PFSK-1 (cell line): ENCODE measurements at regions not wholly inside any gene's neighbourhood (a gene's known extent, or its start where the extent isn't known, plus 50 kb on each side); places are given as distances from the start of the nearest gene placed in this dataset.

ENCODE experiments used
- FOXP2 ChIP-seq: optimal IDR thresholded peaks from 2 replicates; pipeline ENCODE3; 2011; ENCODE audit warnings: borderline replicate concordance, control low read depth, inconsistent platforms; ENCODE audit not compliant: insufficient read depth; ENCODE audit errors: extremely low read length, extremely low read depth
- POLR2AphosphoS5 ChIP-seq: IDR thresholded peaks from 2 replicates; pipeline ENCODE4 v1.6.1; 2012; ENCODE audit warnings: low read depth, mild to moderate bottlenecking, control low read depth, low read length, moderate library complexity
- SIN3A ChIP-seq: IDR thresholded peaks from 2 replicates; pipeline ENCODE4 v1.6.1; 2012; ENCODE audit warnings: mild to moderate bottlenecking, low read length, moderate library complexity, borderline replicate concordance; ENCODE audit not compliant: insufficient read depth
- TAF1 ChIP-seq: IDR thresholded peaks from 2 replicates; pipeline ENCODE4 v1.6.1; 2012; ENCODE audit warnings: low read length, control low read depth, borderline replicate concordance; ENCODE audit not compliant: insufficient read depth
- TF ChIP-seq, protein P1 (sequence below), 2 experiments: IDR thresholded peaks; 2 replicates each; pipeline versions ENCODE4 v1.6.1 to v1.8.0; 2011 to 2012; ENCODE audit warnings: low read depth in 2 of 2, low read length in 2 of 2, control low read depth in 1 of 2, inconsistent platforms in 1 of 2, mild to moderate bottlenecking in 1 of 2, moderate library complexity in 1 of 2; ENCODE audit not compliant: insufficient read depth in 1 of 2

DNA sequence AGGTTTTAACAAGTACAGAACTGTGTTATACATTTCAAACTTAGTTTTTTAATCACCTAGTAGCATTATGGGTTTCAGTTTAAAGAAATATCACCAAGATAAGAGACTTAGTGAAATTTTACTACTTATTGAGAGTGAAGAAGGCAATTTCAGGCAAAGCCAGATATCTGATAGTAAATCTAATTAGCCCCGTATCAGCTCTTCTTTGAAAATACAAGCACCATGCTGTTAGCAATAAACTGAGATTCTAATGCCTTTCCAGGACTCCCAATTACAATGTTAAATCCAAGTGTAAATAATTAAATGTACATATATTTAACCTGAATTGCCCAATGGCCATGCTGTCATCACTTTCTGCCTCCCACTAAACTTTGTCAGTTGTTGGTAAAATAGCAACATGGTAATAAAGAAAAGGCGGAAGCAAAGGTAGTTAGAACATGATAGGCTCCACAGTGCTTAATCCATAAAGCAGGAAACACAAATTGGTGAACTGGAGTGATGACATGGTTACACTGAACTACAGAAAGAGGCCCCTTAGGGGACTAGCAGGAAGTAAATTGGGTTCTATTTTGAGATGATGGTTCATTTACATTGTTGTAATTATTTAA lies 646.1 kb downstream of the C12orf50 start:
- TF ChIP-seq, protein P1, sequence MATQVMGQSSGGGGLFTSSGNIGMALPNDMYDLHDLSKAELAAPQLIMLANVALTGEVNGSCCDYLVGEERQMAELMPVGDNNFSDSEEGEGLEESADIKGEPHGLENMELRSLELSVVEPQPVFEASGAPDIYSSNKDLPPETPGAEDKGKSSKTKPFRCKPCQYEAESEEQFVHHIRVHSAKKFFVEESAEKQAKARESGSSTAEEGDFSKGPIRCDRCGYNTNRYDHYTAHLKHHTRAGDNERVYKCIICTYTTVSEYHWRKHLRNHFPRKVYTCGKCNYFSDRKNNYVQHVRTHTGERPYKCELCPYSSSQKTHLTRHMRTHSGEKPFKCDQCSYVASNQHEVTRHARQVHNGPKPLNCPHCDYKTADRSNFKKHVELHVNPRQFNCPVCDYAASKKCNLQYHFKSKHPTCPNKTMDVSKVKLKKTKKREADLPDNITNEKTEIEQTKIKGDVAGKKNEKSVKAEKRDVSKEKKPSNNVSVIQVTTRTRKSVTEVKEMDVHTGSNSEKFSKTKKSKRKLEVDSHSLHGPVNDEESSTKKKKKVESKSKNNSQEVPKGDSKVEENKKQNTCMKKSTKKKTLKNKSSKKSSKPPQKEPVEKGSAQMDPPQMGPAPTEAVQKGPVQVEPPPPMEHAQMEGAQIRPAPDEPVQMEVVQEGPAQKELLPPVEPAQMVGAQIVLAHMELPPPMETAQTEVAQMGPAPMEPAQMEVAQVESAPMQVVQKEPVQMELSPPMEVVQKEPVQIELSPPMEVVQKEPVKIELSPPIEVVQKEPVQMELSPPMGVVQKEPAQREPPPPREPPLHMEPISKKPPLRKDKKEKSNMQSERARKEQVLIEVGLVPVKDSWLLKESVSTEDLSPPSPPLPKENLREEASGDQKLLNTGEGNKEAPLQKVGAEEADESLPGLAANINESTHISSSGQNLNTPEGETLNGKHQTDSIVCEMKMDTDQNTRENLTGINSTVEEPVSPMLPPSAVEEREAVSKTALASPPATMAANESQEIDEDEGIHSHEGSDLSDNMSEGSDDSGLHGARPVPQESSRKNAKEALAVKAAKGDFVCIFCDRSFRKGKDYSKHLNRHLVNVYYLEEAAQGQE (IDR thresholded peaks at IDR 0.05; ENCODE audit: insufficient read depth in 1 of 2, low read depth in 2 of 2, low read length in 2 of 2) = no peak
- TF ChIP-seq POLR2AphosphoS5 = no peak
- TF ChIP-seq TAF1 = no peak
- TF ChIP-seq SIN3A = no peak
- TF ChIP-seq FOXP2 = no peak

DNA sequence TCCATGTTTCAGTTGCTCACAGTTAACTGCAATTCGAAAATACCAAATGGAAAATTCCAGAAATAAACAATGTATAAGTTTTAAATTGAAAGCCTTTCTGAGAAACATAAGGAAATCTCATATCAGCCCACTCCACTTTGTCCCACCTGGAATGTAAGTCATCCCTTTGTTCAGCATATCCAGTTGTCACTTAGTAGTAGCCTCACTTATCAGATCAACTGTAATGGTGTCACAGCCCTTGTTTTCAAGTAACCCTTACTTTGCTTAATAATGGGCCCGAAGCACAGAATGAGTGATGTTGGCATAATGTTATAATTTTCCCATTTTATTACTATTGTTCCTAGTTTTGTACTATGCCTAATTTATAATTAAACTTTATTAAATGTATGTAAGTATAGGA lies 646.8 kb downstream of the C12orf50 start:
- no peak for TF ChIP-seq FOXP2
- TF ChIP-seq POLR2AphosphoS5 = no peak
- TF ChIP-seq SIN3A = no peak
- no peak for TF ChIP-seq TAF1
- TF ChIP-seq, protein P1 (IDR thresholded peaks at IDR 0.05; ENCODE audit: insufficient read depth in 1 of 2, low read depth in 2 of 2, low read length in 2 of 2) = no peak

DNA sequence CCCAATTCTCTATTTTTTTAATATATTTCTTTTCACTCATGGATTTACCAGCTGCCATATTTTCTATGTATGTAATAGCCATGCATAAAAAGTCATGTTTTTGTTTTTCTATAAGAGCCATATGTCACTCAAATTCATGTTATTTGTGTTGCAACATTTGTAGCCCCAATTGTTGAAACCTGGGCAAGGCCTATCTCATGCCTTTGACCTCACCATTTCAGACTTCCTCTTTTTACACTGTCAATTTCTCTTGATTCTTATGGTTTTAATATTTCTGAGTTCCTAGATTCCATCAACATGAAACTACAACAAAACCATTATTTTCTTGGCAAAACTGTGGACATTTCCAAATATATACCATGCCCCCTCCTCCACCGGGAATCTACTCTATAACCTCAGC lies 647.5 kb downstream of the C12orf50 start:
- TF ChIP-seq FOXP2 (no peak), TAF1 (no peak), POLR2AphosphoS5 (no peak)

DNA sequence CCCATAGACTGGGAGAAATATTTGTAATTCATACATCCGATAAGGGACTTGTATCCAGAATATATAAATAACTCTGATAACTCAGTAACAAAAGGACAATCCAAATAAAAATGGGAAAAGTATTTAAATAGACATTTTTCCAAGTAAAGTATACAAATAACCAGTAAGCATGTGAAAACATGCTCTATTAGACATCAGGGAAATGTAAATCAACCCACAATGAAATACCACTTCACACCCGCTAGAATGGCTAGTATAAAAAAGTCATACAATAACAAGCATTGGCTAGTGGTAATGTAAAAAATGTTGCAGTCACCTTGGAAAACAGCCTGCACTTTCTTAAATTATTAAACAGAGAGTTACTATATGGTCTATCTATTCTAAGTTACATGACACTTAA lies 650.7 kb downstream of the C12orf50 start:
- TF ChIP-seq SIN3A (no peak), FOXP2 (no peak), TAF1 (no peak), POLR2AphosphoS5 (no peak)
- TF ChIP-seq, protein P1 (IDR thresholded peaks at IDR 0.05; ENCODE audit: insufficient read depth in 1 of 2, low read depth in 2 of 2, low read length in 2 of 2) = no peak

DNA sequence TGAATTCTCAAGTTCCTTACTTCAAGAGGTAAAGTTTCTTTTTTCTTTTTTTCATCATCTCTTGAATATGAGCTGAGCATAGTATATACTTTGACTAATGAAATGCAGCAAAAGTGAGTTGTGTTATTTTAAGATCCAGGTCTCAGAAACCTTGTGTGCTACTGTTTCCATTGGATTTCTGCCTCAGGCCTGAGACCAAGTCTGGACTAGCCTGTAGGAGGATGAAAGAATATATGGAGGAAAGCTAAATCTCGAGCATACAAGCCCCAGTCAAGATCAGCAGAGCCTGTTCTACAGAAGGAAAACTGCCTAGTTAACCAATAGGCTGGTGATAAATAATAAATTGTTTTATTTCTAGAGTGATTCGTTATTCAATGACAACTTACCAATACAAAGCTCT lies 652.5 kb downstream of the C12orf50 start:
- TF ChIP-seq TAF1 = no peak
- TF ChIP-seq FOXP2 = no peak
- TF ChIP-seq, protein P1 (IDR thresholded peaks at IDR 0.05; ENCODE audit: insufficient read depth in 1 of 2, low read depth in 2 of 2, low read length in 2 of 2) = no peak
- TF ChIP-seq POLR2AphosphoS5 = no peak
- no peak for TF ChIP-seq SIN3A
